PFSK-1 (cell line): ENCODE measurements at regions not wholly inside any gene's neighbourhood (a gene's known extent, or its start where the extent isn't known, plus 50 kb on each side); places are given as distances from the start of the nearest gene placed in this dataset.

Experiments used
- FOXP2 ChIP-seq: optimal IDR thresholded peaks from 2 replicates; pipeline ENCODE3; 2011; ENCODE audit warnings: borderline replicate concordance, control low read depth, inconsistent platforms; ENCODE audit not compliant: insufficient read depth; ENCODE audit errors: extremely low read length, extremely low read depth
- POLR2AphosphoS5 ChIP-seq: IDR thresholded peaks from 2 replicates; pipeline ENCODE4 v1.6.1; 2012; ENCODE audit warnings: low read depth, mild to moderate bottlenecking, control low read depth, low read length, moderate library complexity
- SIN3A ChIP-seq: IDR thresholded peaks from 2 replicates; pipeline ENCODE4 v1.6.1; 2012; ENCODE audit warnings: mild to moderate bottlenecking, low read length, moderate library complexity, borderline replicate concordance; ENCODE audit not compliant: insufficient read depth
- TAF1 ChIP-seq: IDR thresholded peaks from 2 replicates; pipeline ENCODE4 v1.6.1; 2012; ENCODE audit warnings: low read length, control low read depth, borderline replicate concordance; ENCODE audit not compliant: insufficient read depth
- TF ChIP-seq, protein P1 (sequence below), 2 experiments: IDR thresholded peaks; 2 replicates each; pipeline versions ENCODE4 v1.6.1 to v1.8.0; 2011 to 2012; ENCODE audit warnings: low read depth in 2 of 2, low read length in 2 of 2, control low read depth in 1 of 2, inconsistent platforms in 1 of 2, mild to moderate bottlenecking in 1 of 2, moderate library complexity in 1 of 2; ENCODE audit not compliant: insufficient read depth in 1 of 2

- TF ChIP-seq, protein P1, sequence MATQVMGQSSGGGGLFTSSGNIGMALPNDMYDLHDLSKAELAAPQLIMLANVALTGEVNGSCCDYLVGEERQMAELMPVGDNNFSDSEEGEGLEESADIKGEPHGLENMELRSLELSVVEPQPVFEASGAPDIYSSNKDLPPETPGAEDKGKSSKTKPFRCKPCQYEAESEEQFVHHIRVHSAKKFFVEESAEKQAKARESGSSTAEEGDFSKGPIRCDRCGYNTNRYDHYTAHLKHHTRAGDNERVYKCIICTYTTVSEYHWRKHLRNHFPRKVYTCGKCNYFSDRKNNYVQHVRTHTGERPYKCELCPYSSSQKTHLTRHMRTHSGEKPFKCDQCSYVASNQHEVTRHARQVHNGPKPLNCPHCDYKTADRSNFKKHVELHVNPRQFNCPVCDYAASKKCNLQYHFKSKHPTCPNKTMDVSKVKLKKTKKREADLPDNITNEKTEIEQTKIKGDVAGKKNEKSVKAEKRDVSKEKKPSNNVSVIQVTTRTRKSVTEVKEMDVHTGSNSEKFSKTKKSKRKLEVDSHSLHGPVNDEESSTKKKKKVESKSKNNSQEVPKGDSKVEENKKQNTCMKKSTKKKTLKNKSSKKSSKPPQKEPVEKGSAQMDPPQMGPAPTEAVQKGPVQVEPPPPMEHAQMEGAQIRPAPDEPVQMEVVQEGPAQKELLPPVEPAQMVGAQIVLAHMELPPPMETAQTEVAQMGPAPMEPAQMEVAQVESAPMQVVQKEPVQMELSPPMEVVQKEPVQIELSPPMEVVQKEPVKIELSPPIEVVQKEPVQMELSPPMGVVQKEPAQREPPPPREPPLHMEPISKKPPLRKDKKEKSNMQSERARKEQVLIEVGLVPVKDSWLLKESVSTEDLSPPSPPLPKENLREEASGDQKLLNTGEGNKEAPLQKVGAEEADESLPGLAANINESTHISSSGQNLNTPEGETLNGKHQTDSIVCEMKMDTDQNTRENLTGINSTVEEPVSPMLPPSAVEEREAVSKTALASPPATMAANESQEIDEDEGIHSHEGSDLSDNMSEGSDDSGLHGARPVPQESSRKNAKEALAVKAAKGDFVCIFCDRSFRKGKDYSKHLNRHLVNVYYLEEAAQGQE (IDR thresholded peaks at IDR 0.05; ENCODE audit: insufficient read depth in 1 of 2, low read depth in 2 of 2, low read length in 2 of 2): no peak
- TF ChIP-seq TAF1: no peak
- no peak for TF ChIP-seq POLR2AphosphoS5
- no peak for TF ChIP-seq FOXP2
- TF ChIP-seq SIN3A: no peak
These were observed 358.9 kb upstream of the ETAA1 start for GRCh38 chr2:67038195-67038594.

DNA sequence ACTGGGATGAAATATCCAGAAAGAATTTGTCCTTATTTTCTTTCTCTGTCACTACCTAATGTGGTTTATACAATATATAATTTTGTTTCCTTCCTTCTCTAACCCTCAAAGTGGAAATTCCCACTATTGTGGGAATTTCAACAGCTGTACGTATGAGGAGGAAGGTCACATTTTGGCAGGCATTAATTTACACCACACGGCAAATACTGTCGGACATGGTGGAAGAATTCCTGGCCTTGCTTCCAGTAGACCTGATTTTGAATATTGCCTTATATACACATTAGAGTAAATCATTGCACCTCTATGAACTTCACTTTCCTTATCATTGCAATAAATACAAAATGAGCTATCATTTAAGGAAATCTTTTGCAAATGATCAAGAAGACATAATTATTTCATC, 358.1 kb upstream of the ETAA1 start:
- TF ChIP-seq TAF1 (no peak), POLR2AphosphoS5 (no peak), FOXP2 (no peak), SIN3A (no peak)

- TF ChIP-seq, protein P1 (IDR thresholded peaks at IDR 0.05; ENCODE audit: insufficient read depth in 1 of 2, low read depth in 2 of 2, low read length in 2 of 2): no peak
- TF ChIP-seq SIN3A (no peak), TAF1 (no peak), POLR2AphosphoS5 (no peak), FOXP2 (no peak)
These were observed 357.5 kb upstream of the ETAA1 start for GRCh38 chr2:67039517-67040103.

- TF ChIP-seq POLR2AphosphoS5 (no peak), FOXP2 (no peak), SIN3A (no peak), TAF1 (no peak)
- TF ChIP-seq, protein P1 (IDR thresholded peaks at IDR 0.05; ENCODE audit: insufficient read depth in 1 of 2, low read depth in 2 of 2, low read length in 2 of 2): no peak
These were observed 356.1 kb upstream of the ETAA1 start for GRCh38 chr2:67041051-67041450.

GRCh38 chr2:67043781-67044478, 353.2 kb upstream of the ETAA1 start:
- no peak for TF ChIP-seq TAF1
- TF ChIP-seq, protein P1 (IDR thresholded peaks at IDR 0.05; ENCODE audit: insufficient read depth in 1 of 2, low read depth in 2 of 2, low read length in 2 of 2): no peak
- no peak for TF ChIP-seq FOXP2
- no peak for TF ChIP-seq SIN3A
- no peak for TF ChIP-seq POLR2AphosphoS5
